IPS DF 19.7 (cell line): ENCODE measurements at regions not wholly inside any gene's neighbourhood (a gene's known extent, or its start where the extent isn't known, plus 50 kb on each side); places are given as distances from the start of the nearest gene placed in this dataset.
"Not testable (repeated sequence)": the region's sequence is repeated elsewhere in the genome, so short reads cannot be mapped to it uniquely, and the experiment has no call there.

Source experiments
- DNase-seq: peaks from one replicate; pipeline ENCODE4 v3.0.0-alpha.2; 2013; ENCODE audit warnings: low read depth, low spot score

DNA sequence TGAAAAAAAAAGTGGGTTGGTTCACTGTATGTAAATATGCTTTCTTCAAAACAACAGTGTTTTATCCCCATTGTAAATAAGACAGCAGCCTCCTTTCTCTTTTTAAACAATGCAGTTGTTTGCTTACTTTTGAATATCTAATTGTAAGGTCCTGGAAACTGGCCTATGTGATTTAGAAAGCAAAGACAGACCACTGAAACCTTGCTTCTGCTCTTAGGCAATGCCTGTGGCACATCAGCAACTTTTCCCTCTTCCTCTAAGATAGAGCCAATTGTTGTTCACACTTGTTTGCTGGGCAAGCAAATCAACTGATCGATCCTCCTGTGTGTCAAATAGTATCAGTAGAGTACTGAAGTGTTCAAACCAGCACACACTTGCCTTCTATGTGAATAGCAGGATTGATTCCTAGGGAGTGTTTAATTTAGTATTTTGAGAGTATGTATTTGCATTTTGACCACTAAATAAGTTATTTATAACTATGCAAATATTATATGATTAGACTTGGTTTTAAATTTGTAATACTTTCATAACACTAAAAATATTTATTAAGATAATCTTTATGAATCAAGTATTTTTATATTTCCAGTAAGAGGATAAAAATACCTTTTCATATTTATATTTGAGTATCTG is 55.4 kb upstream of the GRPR start:
- no peak for DNase-seq

DNA sequence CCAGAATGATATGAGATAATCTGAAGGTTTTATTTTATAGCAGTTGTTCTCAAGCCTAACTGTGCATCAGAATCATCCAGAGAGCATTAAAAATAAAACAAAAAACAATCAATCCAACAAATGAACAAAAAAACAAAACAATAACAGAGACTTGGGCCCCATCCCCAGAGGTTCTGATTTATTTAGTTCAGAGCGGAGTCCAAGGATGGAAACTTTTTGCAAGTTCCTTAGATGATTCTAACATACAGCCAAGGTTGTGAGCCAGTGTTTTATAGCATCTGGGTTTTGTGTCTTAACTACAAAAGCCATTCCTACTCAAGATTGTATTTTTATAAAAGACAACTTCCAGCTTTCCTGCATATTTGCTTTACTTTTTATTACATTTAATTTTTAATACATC is 59.4 kb upstream of the GRPR start:
- DNase-seq, result no peak

DNA sequence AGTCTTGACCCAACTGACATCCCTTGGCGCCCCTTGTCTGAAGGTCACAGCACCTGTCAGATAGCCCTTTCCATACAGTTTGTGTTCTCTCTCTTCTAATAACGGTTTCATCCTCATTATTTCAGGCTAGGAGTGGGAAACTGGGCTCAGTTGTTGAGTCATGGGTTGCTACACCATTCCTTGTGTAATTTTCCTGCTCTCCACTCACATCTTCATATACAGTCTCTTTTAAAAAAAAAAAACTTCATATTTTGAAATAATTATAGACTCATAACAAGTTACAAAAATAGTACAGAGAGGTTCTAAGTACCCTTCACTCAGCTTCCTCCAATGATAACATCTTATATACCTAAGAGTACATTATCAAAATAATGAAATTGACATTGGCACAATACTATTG is 60.2 kb upstream of the GRPR start:
- no peak for DNase-seq

DNA sequence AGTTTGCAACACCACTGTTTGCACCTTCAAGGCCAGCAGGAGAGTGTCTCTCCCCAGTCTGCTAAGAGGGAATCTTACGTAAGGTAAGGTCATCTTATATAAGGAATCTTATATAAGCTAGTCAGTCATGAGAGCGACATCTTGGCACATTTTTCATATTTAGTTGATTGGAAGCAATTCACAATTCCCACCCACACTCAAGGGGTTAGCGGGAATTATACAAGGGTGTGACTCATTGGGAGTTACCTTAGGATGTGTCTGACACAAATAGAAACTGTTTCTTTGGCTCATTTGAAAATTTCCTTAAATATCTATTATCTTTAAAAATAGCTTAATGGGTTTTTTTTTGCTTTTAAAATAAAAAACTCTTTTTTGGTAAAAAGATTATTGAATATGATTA is 62.1 kb upstream of the GRPR start:
- DNase-seq, result no peak

DNA sequence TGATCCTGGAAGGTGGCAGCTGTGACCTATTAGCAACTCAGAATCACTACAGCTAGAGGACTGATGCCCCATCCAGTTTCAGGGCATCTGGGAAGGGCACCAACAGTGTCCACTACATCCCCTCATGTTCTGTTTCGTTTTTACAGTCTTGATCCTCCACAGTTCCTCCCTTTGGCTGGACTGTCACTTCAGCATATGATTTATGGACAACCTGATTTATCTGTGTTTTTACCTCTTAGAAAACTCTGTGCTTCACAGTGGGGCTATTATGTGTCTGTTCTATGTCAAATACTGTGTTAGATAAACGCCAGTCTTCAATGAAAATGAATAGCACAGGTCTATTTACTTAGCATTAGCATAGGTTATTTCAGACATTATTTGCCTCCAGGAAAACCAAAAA is 63.1 kb upstream of the GRPR start:
- DNase-seq, result no peak

DNA sequence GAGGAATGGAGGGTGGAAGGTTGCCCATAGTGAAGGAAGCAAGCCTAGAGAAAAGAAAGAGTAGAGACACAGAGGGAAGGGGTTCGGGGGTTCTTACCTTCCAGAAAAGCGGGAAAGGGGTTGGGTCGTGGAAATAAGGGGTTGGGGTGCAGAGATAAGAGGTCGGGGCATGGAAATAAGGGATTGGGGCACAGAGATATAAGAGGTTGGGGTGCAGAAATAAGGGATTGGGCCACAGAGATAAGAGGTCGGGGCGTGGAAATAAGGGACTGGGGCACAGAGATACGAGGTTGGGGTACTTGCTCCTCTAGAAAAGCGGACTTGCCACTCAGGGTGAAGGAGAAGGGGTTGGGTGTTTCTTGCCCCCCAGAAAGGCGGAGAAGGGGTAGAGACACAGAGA is 74.2 kb upstream of the GRPR start:
- DNase-seq, result not testable (repeated sequence)

DNA sequence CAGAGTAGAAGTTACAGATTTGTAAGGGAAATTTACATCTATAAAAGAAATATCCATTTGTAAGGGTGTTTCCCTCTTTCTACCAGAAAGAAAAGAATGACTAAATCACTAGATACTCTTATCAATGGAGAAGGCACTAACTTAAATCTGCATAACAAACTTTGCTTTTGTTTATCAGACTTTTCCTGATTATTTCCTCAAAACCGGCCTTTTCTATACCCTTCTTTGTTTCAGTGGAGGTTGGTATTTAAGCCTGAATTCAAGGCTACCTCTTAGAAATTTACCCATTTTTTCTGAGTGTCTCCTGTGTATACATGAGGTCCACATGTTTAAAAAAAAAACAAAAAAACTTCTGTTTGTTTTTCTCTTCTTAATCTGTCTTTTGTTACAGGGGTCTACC is 80.4 kb upstream of the GRPR start:
- peak; percentile 42 for DNase-seq

DNA sequence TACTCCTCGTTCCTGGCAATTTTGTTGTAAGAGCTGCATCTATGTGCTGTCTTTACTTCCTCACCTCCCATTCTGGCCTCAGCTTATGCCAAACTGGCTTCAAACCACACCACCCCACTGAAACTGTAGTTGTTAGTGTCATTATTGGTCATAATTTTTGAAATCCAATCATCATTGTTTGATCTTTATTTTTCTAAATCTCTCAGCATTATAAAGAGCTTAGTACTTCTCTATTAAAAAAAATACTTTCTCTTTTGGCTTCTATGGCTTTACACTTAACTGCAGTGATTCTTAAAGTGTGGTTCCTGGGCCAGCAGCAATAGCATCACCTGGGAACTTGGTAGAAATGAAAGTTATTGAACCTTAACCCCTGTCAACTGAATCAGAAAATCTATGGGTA is 83.5 kb upstream of the GRPR start:
- no peak for DNase-seq

DNA sequence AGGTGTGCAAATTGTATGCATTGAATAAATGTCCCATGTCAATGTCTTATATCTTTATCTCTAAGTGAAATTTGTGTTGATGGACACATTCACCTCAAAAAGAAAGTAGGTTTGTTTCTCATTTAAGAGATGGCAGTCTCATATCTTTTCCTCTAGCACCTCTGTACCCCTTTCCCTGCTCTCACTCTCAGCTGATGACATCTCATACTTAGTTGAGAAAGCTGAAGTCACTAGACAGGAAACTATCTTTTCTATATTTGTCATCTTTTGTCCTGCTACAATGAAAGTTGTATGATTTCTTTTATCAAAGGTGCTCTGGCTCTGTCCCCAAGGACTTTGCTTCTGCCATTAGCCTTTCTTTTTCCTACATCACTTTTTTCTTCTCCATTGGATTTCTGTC is 84.0 kb upstream of the GRPR start:
- DNase-seq, result no peak

DNA sequence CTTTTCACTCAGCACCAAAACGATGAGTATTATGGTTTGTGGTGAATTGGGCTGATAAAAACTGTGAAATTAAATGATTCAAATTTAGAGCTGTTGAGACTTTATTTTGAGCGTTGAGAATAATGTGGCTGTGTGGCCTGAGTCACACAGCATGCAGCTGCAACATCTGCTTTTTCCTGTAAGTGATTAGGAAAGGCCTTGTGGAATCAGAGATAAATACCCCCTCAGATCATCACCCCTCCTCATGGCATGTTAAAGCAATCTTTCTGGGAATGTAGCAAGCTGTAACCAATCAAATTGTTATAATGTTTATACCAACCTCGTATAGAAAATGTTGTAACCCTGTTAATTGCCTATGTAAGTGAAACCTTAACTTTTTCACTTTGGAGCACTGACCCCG is 90.0 kb upstream of the GRPR start:
- no peak for DNase-seq

DNA sequence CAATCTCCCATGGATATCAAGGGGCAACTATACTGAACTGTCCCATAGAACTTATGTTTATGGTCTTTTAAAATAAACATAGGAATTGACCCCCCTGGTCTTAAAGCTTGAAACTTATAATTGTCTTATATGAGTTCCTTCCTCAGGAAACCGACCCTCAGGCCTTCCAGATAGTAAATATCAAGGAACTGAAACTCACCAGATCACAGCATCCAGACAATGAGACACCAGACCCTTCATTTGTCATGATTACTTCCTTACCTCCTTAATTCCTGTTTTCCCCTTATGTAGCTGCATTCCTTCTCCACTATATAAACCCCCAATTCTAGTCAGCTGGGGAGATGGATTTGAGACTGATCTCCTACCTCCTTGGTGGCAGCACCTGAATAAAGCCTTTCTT is 94.8 kb upstream of the GRPR start:
- DNase-seq, result no peak

DNA sequence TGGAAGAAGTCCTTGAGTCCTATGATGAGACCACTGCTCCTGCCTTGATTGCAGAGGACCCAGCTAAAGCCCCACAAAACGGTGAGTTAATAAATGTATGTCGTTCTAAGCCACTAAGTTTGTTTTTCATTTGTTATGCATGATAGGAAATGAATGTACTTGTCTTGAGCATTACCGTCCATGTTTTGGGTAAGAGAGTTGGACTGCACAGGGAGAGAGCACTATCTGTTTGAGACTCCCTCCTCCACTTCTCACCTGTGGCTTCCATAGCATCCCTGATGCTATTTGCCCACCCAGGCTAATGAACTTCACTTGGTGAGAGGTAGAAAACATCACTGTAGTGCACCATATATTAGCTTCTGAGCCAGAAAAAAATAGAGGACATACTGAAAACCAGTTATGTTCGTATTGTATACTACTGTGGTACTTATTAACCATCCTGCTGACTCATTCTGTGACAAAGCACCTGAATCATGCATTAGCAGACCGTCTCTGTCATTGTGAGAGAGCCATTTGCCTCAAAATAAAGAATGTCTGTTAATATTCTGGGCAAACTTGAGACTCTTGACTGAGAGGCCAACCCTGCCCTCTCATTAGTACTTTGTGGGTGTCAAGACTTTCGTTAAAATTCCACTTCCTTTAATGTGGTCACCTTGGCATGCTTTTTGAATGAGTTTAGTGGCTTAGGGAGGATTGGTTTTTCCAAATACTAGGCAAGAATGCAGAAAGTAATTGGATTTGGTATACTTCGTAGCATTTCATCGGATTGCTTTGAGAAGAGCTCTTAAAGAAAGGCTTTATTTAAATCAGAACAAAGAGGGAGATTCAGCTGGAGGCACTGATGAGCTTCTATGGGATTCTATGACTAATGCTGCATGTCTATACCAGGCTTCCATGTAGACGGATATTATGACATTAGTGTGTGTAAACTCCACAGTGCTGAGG is 99.3 kb upstream of the GRPR start:
- DNase-seq, result no peak

DNA sequence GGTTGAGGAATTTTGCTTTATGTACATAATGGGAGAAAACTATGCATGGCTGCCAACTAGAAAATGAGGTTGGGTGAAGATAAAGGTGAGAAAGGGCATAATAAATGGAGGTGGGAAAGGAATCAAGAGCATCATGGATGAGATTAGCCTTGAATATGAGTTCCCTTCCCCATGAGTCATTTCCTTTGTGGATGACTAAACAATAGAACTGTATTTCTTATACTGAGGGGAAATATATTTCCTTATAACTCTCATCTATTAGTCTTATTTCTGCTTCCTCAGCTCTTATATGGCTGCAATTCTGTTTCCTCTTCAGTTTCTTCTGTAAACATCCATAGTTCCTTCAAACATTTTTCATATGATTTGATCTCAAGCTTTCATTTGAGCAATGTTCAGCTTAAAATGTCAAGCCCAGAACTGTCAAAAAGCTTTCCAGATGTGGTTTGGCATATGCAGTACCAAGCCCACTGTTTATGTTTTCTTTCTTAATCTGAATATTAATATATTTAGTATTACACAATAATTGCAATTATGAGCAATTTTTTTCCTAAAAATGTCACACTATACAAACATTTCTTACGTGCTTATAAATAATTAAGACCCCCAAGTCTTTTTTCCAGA is 100.7 kb upstream of the GRPR start:
- no peak for DNase-seq

DNA sequence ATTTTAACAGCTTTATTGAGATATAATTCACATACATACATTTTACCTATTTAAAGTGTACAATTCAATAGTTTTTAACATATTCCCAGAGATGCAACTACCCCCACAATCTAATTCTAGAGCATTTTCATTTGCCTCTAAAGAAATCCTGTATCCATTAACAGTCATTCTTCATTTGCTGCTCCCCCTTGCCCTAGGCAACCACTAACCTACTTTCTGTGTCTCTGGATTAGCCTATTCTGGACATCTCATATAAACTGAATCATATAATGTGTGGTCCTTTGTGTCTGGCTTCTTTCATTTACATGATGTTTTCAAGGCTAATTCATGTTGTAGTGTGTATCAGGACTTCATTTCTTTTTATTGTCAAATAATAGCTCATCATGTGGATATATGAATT is 105.1 kb upstream of the GRPR start:
- DNase-seq, result no peak

DNA sequence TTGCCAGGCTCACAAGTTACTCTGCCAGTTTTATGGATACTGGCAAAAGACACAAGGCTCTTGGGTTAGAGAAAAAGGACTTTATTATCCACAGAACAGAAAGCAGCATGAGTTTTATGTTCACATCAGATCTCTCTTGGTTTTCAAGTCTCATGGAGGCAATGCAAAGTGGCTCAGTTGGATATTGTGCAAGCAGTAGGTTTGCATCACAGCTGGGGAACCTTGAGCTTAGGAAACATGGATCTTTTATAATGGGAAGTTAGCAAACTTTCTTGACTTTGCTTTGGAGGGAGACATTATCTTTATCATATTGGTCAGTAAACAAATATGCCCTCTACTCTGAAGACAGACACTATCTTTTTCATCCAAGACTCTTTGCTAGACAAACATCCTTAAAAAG is 109.2 kb upstream of the GRPR start:
- no peak for DNase-seq

DNA sequence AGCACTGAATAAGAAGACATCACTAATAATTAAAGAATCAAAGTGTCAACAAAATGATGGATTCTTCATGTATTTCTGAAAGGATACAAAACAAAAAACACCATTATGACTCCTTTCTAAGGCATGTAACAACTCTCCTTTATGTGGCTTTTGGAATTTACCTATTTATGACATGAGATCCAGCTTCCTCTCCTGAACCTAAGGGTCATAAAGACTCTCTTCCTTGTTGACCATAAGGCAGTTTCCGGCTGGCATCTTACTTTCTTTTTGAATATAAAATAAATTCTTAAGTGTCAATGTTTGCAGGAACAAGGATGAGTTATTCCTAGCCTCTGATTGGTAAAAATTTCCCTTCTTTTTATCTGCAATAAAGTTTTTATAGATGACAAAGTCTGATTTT is 111.1 kb upstream of the GRPR start:
- DNase-seq, result no peak

DNA sequence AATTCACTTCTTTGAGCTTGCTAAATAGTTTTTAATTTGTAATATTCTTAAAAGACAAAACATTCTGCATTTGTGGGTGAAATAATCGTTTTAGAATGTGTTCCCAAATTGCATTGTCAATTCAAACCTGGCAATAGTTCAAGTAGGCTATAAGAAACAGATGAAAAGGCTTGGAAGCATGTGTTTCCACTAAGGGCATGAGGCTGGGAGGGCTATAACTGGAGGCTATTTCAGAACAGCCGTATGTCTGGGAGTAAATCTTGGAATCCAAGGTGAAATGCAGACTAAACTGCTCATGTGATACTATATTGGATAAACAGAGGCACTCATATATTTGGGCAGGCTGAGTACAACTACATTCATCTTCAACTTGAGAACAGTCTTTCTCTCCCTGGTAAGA is 117.4 kb upstream of the GRPR start:
- DNase-seq, result no peak

DNA sequence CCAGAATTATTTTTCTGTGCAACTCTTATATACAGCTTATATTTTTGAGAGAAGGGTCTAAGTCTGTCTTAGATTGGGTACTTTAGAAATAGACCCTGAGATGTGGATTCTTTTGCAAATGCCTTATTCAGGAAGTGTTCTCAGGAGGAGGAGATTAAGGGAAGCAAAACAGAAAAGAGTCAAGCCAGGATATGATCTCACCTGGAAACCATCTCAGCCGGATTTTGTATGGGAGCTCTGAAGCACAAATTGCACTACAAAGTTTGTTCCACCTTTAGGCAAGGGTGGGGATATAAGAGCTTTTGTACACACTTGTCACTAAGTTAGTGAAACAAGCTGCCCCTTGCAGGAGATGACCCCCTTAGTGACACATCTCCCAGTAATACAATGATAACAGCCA is 121.2 kb upstream of the GRPR start:
- DNase-seq, result no peak

DNA sequence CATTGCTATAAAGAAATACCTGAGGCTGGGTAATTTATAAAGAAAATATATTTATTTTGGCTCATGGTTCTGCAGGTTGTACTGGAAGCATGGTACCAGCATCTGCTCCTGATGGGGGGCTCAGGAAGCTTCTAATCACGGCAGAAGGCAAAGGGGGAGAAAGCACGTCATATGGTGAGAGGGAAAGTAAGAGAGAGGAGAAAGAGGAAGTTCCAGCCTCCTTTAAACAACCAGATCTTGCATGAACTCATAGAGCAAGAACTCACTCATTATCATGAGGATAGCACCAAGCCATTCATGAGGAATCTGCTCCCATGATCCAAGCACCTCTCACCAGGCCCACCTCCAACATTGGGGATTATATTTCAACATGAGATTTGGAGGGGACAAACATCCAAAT is 125.0 kb upstream of the GRPR start:
- DNase-seq, result no peak

DNA sequence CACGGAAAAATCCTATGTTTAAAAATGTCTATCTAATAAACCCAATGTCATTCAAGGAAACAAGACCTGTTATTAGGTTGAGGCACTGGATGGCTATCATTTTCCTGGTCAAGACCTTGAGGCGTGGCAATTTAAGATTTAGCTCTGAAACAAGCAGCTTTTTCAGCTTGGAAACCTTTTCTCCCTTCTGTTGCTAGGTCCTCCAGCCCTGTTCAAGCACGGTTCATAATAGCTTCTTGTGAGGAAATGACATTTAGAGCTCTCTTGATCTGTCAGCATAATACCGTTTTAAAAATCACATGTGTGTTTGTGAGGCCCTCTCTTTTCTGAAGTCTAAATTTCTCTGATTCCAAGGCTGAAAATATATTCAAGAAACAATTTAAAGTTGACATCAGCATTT is 133.6 kb upstream of the GRPR start:
- DNase-seq, result no peak

DNA sequence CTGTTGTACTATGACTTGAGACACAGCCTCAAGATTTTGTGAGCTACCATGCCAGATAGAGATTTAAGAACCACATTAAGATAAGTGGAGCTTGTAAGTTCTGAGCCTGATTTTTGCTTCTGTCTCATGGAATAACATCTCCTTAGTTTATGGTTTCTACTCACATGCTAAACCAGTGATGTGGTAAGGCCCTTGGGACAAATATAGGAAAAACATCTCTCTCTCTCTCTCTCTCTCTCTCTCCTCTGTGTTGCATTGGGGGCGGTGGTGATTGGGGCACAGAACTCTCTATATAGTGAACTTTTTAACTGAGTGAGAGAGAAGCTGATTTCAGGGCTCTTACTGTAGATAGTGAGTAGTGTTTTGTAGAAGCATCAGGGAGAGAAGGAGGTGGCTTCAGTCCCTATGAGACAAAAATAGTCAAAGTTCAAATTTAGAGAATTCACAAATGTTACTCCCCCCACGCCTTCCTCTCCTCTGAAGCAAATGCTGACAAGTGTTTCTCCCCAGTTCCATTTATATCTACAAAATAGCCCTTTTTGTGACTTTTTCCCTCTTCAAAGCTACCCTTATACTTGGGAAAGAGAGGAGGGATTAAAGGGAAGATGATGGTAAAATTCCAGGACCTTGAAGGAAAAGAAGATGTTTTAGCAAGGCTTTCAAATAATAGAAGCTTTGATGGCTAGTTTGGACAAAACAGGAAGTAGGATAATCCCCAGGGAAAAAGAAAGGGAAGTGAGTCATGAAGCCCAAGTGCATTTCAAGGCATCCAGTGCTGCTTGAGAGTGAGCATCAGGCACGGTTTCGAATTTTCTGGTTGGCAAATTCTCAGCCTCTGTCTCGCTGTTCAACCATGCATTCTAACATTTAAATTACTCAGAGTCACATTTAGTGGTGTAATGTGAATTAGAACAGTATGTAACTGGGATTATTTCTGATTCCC is 134.3 kb upstream of the AP1S2 start:
- no peak for DNase-seq

DNA sequence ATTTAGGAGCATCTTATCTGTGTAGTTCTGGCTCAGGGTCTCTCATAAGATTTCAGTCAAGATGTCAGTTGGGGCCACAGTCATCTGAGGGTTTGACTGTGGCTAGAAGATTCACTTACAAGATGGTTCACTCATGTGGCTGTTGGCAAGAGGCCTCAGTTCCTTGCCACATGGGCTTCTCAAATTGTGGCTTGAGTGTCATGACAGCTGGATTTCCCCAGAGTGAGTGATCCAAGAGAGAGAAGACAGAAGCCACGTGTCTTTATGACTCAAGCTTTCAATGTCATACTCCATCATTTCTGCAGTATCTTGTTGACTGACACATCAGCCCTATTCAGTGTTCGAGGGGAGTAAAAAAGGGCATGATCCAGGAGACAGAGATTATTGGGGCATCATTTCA is 131.3 kb upstream of the AP1S2 start:
- no peak for DNase-seq
